GM20000 (cell line): ENCODE measurements at regions not wholly inside any gene's neighbourhood (a gene's known extent, or its start where the extent isn't known, plus 50 kb on each side); places are given as distances from the start of the nearest gene placed in this dataset.
"Not testable (repeated sequence)": the region's sequence is repeated elsewhere in the genome, so short reads cannot be mapped to it uniquely, and the experiment has no call there.

Experiments used
- DNase-seq: peaks from one replicate; pipeline ENCODE4 v3.0.0; 2012; ENCODE audit warnings: low spot score
- TF ChIP-seq, protein P1 (sequence below): IDR thresholded peaks from 2 replicates; pipeline ENCODE4 v1.5.1; 2012; ENCODE audit warnings: mild to moderate bottlenecking, control low read depth; ENCODE audit errors: extremely low read depth, missing control alignments

DNA sequence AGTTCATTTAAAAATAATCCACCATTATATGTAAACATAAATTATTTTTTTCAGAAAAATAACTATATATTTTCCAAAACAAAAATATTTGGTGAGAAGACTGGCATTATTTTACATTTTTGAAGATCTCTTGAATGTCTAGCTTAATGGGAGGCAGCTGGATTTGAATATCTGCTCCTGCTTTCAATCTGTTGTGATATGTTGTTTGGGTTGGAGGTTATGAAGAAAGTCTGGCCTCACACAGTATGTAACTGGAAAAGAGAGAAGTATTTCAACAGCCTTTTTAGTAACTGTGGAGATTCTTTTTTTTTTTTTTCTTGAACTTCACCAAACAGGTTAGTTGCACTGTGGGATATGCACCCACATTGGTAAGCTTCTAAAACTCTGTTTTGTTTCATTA, 84.7 kb upstream of the SLIT3 start:
- TF ChIP-seq, protein P1, sequence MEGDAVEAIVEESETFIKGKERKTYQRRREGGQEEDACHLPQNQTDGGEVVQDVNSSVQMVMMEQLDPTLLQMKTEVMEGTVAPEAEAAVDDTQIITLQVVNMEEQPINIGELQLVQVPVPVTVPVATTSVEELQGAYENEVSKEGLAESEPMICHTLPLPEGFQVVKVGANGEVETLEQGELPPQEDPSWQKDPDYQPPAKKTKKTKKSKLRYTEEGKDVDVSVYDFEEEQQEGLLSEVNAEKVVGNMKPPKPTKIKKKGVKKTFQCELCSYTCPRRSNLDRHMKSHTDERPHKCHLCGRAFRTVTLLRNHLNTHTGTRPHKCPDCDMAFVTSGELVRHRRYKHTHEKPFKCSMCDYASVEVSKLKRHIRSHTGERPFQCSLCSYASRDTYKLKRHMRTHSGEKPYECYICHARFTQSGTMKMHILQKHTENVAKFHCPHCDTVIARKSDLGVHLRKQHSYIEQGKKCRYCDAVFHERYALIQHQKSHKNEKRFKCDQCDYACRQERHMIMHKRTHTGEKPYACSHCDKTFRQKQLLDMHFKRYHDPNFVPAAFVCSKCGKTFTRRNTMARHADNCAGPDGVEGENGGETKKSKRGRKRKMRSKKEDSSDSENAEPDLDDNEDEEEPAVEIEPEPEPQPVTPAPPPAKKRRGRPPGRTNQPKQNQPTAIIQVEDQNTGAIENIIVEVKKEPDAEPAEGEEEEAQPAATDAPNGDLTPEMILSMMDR: no peak
- no peak for DNase-seq

DNA sequence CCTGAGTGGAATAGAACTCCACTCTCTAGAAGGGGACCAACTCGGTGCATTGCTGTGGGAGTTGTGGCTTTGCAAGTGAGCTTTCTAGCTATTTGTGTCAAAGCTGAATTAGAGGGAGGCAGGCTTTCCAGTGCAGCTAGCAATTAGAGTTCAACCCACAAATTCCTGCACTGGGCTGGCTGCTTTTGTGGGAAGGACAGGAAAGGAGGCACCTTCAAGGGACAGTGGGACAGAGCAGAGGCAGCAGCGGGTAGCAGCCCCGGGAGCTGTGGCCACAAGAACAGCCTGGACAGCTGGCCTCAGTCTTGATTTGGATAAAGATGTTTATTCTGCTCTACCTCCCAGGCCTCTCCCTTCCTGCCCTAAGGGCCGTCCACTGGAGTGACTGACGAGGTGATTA, 83.7 kb upstream of the SLIT3 start:
- DNase-seq: no peak

DNA sequence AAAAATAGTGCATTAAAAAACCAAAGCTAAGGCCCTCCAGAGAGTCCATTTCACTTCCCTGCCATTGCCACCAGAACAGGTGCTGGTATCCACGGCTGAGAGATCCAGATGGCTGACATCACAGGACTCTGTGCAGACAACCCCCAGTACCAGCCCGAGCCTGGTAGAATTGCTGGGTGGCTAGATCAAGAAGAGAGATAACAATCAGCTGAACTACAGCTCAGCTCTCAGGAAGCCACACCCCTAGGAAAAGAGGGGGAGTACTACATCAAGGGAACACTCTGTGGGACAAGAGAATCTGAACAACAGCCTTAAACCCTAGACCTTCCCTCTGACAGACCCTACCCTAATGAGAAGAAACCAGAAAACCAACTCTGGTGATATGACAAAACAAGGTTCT, 73.8 kb upstream of the SLIT3 start:
- TF ChIP-seq, protein P1: no peak
- no peak for DNase-seq

More for the DNA sequence above, 83.7 kb upstream of the SLIT3 start:
- TF ChIP-seq, protein P1: no peak

DNA sequence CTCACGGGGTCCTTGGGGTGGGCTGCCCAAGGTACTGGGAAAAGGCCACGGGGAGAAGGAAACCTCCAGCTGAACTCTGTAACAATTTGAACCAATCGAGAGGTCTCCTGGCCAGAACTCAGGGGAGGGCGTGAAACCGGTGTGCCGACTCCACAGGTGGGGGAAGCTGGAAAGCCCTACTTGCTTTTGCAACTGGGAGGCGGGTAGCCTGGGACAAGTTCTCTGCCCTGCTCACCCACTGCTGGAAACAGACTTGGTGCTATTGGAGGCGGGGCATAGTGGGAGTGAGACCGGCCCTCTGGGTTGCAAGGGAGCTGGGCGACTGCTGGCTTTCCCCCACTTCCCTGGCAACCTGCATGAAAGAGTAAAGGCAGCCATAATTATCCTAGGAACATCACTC, 73.2 kb upstream of the SLIT3 start:
- DNase-seq: no peak
- TF ChIP-seq, protein P1: no peak

DNA sequence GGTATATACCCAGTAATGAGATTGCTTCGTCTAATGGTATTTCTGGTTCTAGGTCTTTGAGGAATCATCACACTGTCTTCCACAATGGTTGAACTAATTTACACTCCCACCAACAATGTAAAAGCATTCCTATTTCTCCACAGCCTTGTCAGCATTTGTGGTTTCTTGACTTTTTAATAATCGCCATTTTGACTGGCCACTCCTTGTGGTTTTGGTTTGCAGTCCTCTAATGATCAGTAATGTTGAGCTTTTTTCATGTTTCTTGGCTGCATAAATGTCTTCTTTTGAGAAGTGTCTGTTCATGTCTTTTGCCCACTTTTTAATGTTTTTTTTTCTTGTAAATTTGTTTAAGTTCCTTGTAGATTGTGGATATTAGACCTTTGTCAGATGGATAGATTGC, 70.9 kb upstream of the SLIT3 start:
- DNase-seq: not testable (repeated sequence)

DNA sequence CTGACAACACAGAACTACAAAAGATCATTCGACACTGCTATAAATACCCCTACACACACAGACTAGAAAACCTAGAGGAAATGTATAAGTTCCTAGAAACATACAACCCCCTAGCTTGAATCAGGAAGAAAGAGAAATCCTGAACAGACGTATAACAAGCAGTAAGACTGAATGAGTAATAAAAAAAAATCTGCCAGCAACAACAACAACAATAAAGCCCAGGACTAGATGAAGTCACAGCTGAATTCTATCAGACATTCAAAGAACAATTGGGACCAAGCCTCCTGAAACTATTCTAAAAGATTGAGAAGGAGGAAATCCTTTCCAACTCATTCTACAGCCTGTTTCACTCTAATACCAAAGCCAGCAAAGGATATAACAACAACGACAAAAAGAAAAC, 68.2 kb upstream of the SLIT3 start:
- TF ChIP-seq, protein P1: no peak
- no peak for DNase-seq

DNA sequence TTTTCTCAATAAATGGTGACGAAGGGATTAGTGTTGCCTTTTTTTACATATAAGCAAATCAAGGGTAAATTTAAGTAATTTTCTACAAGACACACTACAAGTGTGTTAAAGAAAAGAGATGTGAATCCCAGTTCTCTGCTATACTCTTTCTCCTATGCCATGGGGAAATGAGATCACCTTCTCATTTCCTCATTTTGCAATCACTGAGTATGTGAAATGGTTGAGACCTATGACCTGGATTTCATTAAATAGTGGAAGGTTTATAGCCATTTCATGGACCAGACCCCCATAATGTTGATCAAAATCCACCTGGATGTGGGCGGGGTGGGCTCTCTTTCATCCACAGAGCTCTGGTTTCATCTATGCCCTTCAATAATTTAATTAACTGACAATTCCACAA, 66.9 kb upstream of the SLIT3 start:
- TF ChIP-seq, protein P1: no peak
- DNase-seq: no peak

DNA sequence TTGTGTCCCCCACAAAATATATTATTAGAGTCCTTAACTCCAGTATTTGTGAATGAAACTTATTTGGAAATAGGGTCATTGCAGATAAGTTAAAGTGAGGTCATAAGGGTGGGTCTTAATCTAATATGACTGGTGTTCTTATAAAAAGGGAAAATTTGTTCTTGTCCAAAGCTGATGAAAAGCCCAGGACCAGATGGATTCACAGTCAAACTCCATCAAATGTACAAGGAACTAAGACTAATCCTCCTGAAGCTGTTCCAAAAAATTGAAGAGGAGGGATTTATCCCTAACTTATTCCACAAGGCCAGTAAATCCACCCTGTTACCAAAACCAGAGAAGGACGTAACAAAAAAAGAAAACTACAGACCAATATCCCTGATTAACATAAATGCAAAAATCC, 56.4 kb upstream of the SLIT3 start:
- TF ChIP-seq, protein P1: no peak
- no peak for DNase-seq
